ENCODE measurements at regions not wholly inside any gene's neighbourhood (a gene's known extent, or its start where the extent isn't known, plus 50 kb on each side); places are given as distances from the start of the nearest gene placed in this dataset.

DNA sequence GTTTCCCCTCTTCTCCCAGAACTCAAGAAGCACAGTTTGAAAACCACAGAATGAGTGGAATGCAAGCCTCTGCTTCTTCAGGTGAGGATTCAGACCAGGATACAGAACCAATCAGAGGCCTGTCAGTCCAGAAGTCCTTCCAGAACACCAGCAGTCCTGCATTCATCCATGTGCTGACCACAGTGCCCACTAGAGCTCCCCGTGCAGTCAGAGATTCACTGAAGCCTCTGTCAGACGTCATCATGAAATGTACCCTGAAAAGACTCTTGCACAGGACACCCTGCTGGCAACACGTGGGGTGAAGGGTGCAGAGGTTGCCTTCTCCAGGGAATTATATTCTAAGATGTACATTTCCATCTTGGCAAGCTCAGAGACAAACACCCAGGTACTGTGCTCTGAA, 75.9 kb upstream of the LSM6 start:
- TF ChIP-seq, protein P1, sequence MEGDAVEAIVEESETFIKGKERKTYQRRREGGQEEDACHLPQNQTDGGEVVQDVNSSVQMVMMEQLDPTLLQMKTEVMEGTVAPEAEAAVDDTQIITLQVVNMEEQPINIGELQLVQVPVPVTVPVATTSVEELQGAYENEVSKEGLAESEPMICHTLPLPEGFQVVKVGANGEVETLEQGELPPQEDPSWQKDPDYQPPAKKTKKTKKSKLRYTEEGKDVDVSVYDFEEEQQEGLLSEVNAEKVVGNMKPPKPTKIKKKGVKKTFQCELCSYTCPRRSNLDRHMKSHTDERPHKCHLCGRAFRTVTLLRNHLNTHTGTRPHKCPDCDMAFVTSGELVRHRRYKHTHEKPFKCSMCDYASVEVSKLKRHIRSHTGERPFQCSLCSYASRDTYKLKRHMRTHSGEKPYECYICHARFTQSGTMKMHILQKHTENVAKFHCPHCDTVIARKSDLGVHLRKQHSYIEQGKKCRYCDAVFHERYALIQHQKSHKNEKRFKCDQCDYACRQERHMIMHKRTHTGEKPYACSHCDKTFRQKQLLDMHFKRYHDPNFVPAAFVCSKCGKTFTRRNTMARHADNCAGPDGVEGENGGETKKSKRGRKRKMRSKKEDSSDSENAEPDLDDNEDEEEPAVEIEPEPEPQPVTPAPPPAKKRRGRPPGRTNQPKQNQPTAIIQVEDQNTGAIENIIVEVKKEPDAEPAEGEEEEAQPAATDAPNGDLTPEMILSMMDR (conservative IDR thresholded peaks at IDR 0.05; ENCODE audit: low read depth, low read length) = no peak
- H3K4me3 ChIP-seq (ENCODE audit: low read depth, low read length) = no peak overlapping the region
- DNase-seq (ENCODE audit: low read depth) = no peak

DNA sequence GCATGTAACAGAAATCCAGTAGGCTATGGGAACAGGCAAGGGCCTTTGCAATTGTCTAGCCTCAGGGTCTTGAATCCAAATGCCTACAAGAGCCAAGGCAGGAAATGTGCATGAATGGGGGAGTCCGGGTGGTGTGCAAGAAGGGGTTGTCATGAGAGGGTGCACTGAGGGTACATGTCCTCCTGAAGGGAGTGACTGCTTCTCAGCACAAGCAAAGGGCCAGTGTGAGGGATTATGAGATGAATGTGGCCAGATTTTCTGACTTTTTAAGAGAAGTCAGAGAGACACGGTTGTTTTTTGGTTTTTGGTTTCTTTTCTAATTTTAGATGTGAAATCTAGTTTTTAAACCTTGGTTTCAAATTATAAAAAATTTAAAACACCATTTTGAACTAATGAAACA, 76.5 kb upstream of the LSM6 start:
- H3K4me3 ChIP-seq (ENCODE audit: low read depth, low read length) = no peak overlapping the region

DNA sequence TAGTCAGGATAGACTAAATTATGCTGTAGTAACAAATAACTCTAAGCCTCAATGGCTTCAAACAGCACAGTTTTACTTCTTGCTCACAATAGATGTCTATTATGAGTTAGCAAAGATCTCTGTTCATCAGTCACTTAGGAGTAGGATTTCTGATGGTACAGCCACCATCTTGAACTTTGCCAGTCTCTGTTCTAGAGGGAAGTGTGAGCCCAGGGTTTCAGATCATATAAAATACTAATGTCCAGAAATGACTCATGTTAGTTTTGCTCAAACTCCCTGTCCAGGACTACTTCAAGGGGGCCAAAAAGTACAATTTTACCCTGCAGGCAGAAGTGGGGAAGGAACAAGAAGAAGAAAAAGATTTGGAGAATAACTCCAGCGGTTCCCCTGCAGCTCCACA, 77.1 kb upstream of the LSM6 start:
- DNase-seq (ENCODE audit: low read depth) = no peak
- H3K4me3 ChIP-seq (ENCODE audit: low read depth, low read length) = no peak overlapping the region
- TF ChIP-seq, protein P1 (conservative IDR thresholded peaks at IDR 0.05; ENCODE audit: low read depth, low read length) = no peak

More for the DNA sequence above, 76.5 kb upstream of the LSM6 start:
- TF ChIP-seq, protein P1 (conservative IDR thresholded peaks at IDR 0.05; ENCODE audit: low read depth, low read length) = no peak
- DNase-seq (ENCODE audit: low read depth) = no peak

DNA sequence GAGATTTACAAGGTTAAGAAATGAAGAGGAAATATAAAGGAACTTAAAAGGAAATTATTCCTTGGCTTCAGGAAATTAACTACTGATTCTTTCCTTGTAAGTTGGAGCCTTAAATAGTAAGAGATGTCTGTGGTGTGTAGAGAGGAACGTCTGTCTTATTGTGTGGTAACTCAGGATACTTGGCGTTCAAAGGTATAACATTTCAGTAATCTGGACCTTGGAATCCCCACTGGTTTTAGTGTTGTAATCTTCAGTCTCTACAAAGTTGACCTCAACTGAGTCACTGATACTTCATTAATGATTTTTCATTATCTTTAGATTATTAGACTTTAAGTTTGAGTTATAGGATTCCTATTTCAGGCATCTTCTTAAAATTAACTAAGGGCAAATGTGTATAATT, 79.1 kb upstream of the LSM6 start:
- H3K4me3 ChIP-seq (ENCODE audit: low read depth, low read length) = peak overlapping the region; percentile 23
- TF ChIP-seq, protein P1 (conservative IDR thresholded peaks at IDR 0.05; ENCODE audit: low read depth, low read length) = no peak
- DNase-seq (ENCODE audit: low read depth) = peak; percentile 61

DNA sequence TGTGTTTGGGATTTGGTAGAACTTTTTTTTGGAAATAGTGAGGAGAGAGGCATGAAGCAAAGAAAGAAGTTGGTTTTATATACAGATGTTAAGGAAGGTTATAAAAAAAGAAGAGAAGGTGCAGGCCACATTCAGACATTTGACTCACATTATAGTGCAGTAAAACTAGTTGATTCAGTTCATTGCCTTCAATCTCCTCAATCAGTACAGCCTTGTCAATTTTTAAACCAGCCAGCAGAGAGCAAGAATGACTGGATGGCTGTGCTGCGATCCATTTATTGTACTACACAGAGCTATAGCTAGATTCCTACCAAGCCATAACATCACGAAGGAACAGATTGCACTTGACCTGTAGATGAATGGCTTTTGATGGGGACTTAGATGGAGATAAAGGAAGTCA, 79.7 kb upstream of the LSM6 start:
- peak overlapping the region; percentile 23 for H3K4me3 ChIP-seq (ENCODE audit: low read depth, low read length)
- TF ChIP-seq, protein P1 (conservative IDR thresholded peaks at IDR 0.05; ENCODE audit: low read depth, low read length) = no peak
- DNase-seq (ENCODE audit: low read depth) = peak; percentile 62

DNA sequence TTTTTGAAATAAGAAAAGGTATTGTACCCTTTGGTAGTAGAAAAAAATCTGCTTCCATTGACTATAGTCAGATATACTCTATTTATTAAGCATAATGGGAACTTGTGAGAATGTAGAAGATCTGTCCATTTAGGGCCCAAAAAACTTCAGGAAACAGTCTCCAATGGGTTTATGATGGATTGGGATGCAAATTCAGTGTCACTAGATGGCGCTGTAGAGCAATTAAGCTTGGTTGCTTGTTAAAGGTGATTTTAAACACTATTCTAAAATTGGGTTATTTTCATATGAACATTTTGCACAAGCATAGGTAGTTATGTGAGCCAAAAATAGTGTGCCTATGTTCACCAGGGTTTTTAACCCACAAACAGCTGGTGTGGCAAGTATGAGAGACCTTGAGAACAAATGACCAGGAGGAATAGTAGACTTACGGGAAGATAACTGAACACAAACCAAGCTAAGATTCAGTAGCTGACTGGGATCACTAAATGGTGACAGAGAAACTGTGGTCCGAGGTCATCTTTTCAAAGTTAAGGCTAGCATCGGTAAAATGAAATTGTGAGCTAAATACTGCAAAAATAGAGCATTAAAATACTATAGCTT, 80.3 kb upstream of the LSM6 start:
- H3K4me3 ChIP-seq (ENCODE audit: low read depth, low read length) = no peak overlapping the region
- DNase-seq (ENCODE audit: low read depth) = no peak
- TF ChIP-seq, protein P1 (conservative IDR thresholded peaks at IDR 0.05; ENCODE audit: low read depth, low read length) = peak; percentile 87

DNA sequence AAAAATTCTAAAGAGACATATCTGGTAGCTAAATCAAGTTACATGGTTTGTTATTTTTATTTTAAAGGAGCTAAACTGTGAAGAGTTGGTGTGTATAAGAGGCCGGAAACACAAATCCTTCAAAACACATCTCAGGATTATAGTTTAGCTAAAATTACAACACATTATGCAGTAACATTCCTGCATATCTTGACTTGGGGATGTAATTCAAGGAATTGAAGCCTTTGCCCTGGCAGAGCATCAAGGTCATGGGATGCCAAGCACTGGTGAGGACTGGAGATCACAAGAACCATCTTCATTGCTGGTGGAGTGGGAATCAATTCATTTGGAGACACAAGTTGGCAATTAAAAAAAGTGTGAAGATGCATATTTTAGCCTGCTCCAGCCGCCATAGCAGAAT, 86.8 kb upstream of the LSM6 start:
- DNase-seq (ENCODE audit: low read depth) = no peak
- TF ChIP-seq, protein P1 (conservative IDR thresholded peaks at IDR 0.05; ENCODE audit: low read depth, low read length) = no peak
- H3K4me3 ChIP-seq (ENCODE audit: low read depth, low read length) = no peak overlapping the region

Measured in epithelial cell of proximal tubule (primary cell).